CD1c-positive myeloid dendritic cell (primary cell): ENCODE measurements at regions not wholly inside any gene's neighbourhood (a gene's known extent, or its start where the extent isn't known, plus 50 kb on each side); places are given as distances from the start of the nearest gene placed in this dataset.
"Not testable (repeated sequence)": the region's sequence is repeated elsewhere in the genome, so short reads cannot be mapped to it uniquely, and the experiment has no call there.

Experiments
- DNase-seq: peaks from one replicate; pipeline ENCODE4 v3.0.0-alpha.2; 2016; ENCODE audit errors: extremely low spot score

DNA sequence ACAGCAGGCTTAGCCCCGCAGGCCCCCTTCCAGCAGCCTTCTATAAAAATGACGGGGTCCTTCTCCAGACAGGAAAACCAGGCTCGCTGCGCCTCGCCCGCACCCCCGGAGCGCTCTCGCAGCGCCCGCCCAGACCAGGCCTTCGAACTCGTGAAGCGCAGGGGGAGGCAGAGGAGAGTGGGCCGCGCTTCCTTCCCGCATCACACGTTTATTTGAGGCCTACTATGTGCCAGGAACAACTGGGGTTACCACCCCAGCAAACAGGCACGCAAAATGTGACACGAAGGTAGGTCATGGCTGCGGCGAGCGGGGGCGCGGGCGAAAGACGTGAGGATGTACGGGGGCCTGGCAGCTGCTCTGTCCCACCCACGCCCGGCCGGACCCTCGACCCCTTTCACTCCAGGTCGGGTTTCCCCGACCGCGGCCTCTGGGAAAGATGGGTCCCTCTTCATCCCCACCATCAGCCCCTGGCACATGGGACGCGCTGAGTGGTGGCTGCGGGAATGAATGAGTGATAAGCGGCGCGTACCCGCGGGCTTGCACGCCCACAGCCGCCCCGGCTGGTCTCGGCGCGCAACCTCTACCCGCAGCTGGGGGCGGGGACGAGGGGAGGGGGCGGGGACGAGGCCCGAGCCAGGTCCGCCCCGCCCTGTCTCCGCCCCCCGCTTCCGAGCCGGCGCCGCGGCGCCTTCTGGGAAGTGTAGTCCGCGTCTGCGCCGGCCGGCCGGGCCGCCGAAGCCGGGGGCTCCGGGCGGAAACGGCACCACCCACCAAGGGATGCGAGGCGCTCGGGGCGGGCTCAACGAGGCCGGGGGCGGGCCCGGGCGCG is 59.1 kb downstream of the ZNF467 start:
- peak; percentile 92 for DNase-seq

DNA sequence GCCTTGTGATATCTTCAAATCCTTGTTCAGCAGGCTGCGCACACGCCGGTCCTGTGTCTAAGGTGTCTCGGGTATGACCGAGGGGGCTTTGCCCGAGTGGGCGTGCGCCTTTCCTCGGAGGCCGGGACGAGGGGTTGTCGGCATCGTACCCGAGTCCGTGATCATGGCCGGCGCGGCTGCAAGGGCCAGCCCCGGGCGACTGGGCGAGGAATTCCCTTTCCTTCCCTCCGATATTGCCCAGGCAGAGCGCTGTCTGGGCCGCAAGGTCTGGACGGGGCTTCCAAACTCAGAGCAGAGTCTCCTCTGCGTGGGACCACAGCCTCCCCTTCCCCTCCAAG is 59.7 kb downstream of the ZNF467 start:
- DNase-seq: no peak

DNA sequence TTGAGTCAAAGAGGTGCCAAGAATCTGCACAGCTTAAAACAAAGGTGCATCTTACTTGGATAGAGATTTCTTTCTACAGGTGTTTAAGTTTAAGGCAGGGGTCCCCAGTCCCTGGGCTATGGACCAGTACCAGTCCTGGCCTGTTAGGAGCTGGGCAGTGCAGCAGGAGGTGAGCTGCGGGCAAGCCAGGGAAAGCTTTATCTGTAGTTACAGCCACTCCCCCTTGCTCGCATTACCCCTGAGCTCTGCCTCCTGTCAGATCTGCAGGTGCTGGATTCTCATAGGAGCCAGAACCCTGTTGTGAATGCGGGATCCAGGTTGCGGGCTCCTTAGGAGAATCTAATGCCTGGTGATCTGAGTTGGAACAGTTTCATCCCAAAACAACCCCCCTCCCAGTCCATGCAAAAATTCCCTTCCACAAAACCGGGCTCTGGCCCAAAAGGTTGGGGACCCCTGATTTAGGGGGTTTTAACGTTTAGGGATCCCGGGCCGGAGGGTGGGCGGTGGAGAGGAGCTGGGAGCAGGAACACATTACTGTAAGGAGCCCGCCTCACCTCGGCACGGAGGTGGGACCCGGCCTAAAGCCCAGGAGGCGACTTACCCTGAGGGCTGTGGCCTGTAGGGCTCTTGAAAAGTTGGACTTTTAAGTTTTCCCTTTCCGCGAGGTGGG is 60.2 kb downstream of the ZNF467 start:
- no peak for DNase-seq

DNA sequence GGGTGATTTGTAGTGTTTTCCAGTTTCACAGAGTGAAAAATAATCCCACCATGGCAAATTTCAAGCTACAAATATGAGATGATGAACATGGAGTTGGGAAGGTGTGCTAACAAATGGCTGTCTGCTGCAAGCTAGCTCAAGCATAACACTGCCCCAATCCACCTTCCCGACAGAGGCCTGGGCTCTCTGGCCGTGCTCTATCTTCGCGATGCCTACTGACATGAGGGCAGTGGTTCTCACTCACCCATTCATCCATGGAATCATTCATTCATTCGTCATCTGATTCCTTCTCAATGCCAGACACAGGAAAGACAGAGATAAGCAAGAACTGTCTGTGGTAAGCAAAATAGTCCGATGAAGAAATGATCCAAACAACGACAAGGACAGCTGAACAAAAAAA is 65.4 kb downstream of the ZNF467 start:
- DNase-seq: no peak

- DNase-seq: no peak
These were observed 65.9 kb downstream of the ZNF467 start for GRCh38 chr7:149707448-149707886.

- DNase-seq: no peak
These were observed 67.0 kb downstream of the ZNF467 start for GRCh38 chr7:149706398-149706797.

DNA sequence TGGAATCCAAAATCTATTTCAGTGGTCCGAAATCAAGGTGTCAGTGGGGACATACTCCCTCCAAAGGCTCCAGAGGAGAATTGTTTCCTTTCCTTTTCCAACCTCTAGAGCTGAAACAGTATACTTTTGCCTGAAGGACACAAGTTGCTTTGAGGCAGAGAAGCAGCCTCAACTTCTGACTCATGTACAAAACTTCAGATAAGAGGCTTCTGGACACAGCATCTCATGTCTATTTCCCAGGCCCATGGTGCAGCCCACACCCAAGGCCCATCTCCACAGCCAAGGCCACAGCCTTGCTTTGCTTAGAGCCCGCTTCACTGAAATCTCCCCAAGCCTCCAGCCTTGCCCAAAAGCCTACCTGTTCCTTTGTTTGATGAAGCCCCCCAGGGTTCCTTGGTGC is 68.9 kb downstream of the ZNF467 start:
- DNase-seq: no peak

DNA sequence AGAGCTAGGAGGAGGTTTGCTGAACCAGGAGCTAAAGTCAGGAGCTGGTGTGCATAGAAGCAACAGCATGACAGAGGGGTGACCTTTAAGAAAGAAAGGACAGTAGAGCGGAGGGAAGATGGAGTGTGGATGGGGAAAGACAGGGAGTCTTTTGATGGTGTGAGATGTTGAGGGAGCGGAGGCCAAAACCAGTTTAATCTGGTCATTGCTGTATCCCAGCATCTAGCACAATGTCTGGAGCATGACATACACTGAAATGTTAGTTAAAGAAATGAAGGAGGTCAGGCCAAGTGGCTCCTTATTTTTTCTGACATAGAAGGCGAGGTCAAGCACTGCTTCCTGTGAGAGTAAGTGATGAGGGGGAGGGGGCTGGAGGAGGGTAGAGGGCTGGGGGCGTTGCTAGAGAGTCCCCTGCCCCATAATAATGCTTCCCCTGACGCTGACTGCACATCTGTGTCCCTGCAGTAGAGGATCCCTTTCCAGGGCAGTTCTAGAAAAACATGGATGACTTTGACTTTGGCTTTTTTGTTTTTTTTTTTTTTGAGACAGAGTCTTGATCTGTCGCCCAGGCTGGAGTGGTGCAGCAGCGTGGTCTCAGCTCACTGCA is 70.2 kb downstream of the ZNF467 start:
- DNase-seq: no peak

DNA sequence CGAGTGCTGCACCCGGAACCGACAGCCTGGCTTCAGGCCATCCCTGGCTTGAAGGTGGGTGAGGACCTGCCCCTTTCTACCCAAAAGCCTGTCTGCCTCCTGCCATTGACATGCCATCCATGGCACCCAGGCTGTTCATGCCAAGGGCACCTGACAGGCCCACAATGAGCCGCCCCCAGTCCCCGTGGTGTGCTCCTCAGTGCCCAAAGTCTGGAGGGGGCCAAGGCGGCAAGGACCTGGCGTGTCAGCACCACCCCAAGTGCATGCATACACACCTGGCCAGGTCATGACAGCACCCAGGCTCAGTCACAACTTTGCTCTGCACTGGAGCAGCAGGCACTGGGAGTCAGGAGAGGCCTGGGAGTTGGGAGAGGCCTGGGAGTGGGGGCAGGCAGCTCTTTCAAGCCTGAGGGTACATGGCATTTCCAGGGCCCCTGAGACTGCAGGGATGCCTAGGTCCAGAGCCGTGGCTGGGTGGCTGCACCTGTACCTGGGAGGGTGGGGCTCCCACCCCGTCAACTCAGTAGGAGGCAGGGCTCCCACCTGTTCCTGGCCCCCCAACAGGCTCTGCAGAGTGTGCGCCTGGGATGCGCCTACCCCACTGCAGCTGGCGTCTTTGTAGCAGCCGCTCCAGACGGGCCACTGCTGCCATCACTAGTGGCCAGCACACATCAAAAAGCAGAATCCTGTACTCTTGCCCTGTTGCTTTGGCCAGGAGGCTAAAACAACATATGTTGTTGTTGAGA is 71.7 kb downstream of the ZNF467 start:
- no peak for DNase-seq

- DNase-seq: not testable (repeated sequence)
These were observed 75.6 kb downstream of the ZNF467 start for GRCh38 chr7:149697767-149698166.

DNA sequence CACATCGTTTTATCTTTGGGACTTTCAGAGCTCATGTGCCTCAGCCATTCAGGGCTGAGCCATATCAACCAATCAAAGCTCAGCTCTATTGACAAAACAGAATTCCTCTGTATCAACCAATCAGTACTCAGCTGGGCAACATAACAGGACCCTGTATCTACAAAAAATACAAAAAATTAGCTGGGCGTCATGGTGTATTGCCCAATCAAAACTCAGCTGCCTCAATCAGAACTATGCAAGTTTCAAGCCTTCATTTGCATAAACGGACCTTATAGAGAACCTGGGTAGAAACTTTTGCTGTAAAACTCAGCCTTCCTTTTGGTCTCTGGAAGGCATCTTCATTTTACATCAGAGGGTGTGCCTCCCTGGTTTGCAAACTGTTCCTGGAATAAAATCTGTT is 77.1 kb downstream of the ZNF467 start:
- DNase-seq: no peak

DNA sequence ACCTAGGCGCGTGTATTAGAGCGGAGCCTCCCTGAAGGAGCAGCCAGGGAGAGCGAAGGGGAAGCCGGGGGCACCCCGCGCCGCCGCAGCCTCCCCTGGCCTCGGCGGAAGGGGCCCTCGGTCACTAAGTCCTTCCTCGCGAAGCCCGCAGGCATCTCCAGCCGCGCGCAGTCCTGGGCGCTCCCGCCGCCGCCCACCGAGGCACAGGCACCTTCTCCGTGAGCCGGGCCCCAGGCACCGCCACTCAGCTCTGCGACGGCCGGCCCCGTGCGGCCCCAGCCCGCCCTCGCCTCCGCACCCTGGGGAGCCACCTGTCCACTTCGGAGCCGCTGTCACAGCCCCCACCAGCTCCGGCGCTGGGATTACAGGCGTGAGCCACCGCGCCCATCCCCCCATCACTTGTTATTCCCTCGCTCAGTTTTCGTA is 80.8 kb downstream of the ZNF467 start:
- no peak for DNase-seq

- no peak for DNase-seq
These were observed 81.3 kb downstream of the ZNF467 start for GRCh38 chr7:149692056-149692455.

DNA sequence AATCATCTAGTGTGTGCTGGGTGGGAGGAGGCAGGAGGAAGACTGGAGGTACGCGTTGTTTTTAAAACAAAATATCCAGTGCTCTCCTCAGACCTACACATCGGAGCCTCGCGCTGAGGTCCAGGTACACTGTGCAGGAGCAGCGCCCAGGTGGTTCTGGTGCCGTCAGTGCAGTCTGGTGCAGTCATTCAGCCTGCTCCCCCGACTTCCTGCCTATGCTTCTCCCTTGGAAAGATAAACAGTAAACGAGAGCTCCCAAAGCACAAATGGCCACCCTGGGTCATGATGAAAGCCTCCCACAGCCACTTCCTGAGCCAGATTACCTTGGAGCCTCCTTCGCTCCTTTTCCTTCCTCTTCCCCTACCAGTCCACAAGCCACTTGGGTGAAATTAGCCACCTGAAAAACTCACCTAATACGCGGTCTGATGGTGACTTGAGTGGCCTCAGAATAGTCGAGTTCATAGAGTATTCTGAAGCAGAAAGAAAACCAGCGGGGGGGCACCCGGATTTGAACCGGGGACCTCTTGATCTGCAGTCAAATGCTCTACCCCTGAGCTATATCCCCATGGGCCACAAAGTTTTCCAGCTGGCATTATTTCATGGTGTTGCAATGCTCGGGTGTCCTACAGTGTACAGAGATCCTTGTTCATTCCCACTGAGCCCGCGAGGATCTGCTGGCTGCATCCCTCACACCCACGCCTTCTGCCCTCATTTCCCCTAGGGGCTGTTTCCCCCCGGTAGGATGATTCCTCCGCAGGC is 82.5 kb downstream of the ZNF467 start:
- no peak for DNase-seq

- no peak for DNase-seq
These were observed 84.1 kb downstream of the ZNF467 start for GRCh38 chr7:149689291-149689721.

GRCh38 chr7:149688836-149689235 is 84.6 kb downstream of the ZNF467 start:
- DNase-seq: no peak

DNA sequence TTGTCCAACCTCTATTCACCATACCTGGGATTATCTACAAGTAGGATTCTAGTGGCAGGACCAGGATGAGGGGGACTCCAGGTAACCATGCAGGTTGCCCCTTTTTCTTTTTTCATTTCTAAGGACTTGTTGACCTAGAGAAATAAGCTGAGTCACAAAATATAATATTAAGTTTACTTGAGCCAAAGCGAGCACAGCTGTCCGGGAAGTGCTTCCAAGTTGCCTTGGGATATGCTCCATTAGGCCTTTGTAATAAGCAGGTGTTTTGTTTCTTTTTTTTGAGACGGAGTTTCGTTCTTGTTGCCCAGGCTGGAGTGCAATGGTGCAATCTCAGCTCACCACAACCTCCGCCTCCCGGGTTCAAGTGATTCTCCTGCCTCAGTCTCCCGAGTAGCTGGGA is 85.6 kb downstream of the ZNF467 start:
- DNase-seq: not testable (repeated sequence)

DNA sequence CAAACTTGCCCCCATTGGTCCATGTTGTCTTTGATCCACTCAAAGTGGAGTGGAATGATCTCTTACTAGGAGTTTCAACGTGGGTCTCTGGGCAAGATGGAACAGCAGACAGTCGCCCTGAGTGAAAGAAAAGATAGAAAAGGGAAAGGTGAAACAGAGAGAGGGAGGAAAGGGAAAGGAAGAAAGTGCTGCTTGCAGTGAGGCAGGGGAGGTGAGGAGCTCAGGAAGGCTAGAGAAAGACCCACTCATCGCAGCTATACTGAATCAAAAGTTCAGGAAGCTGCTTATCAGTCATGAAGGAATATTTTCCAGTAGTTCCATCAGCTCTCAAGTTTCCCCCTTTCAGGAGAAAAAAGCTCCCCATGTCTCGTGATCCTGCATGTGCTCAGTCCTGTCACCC is 86.9 kb downstream of the ZNF467 start:
- no peak for DNase-seq

DNA sequence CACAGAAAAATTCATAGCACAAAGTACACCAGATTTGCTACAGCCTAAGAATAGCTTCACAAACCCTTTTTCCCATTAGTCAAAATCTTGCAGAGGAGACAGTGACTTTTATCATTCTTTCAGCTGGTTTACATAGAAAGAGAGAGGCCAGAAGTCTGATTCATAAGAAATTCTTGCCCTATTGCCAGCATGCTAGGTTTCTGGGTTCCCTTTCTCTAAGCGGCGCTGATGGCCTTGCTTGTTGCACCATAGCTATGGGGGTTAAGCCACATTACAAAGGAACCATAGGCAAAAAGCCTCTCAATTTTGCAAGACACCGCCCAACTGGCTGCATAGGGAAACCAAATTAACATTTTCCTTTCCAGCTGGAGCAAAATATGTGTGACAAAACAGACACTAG is 87.4 kb downstream of the ZNF467 start:
- DNase-seq: no peak

GRCh38 chr7:149685455-149685854 is 87.9 kb downstream of the ZNF467 start:
- DNase-seq: no peak

DNA sequence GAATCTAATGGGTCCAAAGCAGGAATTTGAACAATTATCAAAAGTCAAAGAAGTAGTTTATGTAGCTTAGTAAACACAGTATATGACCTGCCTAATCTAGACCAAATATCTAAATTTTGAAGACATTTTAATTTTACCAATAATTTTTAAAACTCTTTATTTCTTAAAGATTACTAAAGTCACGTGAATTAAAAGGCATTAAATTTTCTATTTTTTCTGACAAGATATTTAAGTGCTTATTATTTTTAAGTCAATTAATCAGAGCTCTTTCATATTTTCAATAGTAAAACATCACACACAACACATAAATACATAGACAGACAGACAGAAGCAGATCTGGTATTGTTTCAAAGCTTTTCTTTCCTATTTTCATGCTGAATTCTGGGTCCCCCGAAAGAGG is 89.5 kb downstream of the ZNF467 start:
- DNase-seq: no peak

GRCh38 chr7:149683181-149683580 is 90.2 kb downstream of the ZNF467 start:
- no peak for DNase-seq
